Testis (tissue), 2 donors: ENCODE measurements at regions not wholly inside any gene's neighbourhood (a gene's known extent, or its start where the extent isn't known, plus 50 kb on each side); places are given as distances from the start of the nearest gene placed in this dataset.

Source experiments
- DNase-seq: peaks from one replicate; pipeline ENCODE4 v3.0.0-alpha.2; 2019
- H3K27ac ChIP-seq, 2 donors: fragments of 200-600 bp; sonication (generic); one replicate each; pipeline ENCODE4 v1.5.1; 2019
- H3K27me3 ChIP-seq: fragments of 200-600 bp; sonication (generic); one replicate; pipeline ENCODE4 v1.5.1; 2019
- H3K36me3 ChIP-seq: fragments of 200-600 bp; sonication (generic); one replicate; pipeline ENCODE4 v1.5.1; 2017; ENCODE audit warnings: low read depth; ENCODE audit errors: missing control alignments
- H3K4me1 ChIP-seq: fragments of 200-600 bp; sonication (generic); one replicate; pipeline ENCODE4 v1.5.1; 2019
- H3K4me3 ChIP-seq, 2 donors: fragments of 200-600 bp; sonication (generic); one replicate each; pipeline ENCODE4 v1.5.1; 2017 to 2019
- H3K9me3 ChIP-seq: fragments of 200-600 bp; sonication (generic); one replicate; pipeline ENCODE4 v1.5.1; 2017
- POLR2A ChIP-seq: fragments of 450-650 bp; IDR thresholded peaks from one replicate; pipeline ENCODE4 v1.6.1; 2017; ENCODE audit warnings: antibody characterized with exemption, mild to moderate bottlenecking, moderate library complexity
- WGBS, 2 donors: methylation state at CpG; one replicate each; pipeline ENCODE4 v1.1.5; 2018; 5-methylcytosine and 5-hydroxymethylcytosine counted together
- intact Hi-C: fragments of 100-400 bp; cut with DNase I; formaldehyde crosslinking; loops from one replicate; pipeline ENCODE4 v1.15.1; 2023; ENCODE audit warnings: low total_unique reads
- TF ChIP-seq, protein P1 (sequence below), 3 experiments: fragments of 450-650 bp in 2 of 3; fragments of 200-600 bp in 1 of 3; sonication (generic) in 1 of 3; IDR thresholded peaks; one replicate each; pipeline ENCODE4 v1.5.1; 2016 to 2019; ENCODE audit warnings: antibody characterized with exemption in 3 of 3, mild to moderate bottlenecking in 2 of 3, moderate library complexity in 1 of 3

- no peak for DNase-seq
- WGBS, 2 donors, result 86 to 87% methylated on average over 10 of the region's 10 CpGs
- Histone ChIP-seq H3K4me3 (no peak overlapping the region), H3K4me1 (no peaks in the 10 kb centered on the region), H3K9me3 (no peaks in the 10 kb centered on the region), H3K27me3 (no peaks in the 10 kb centered on the region), H3K36me3 (no peaks in the 10 kb centered on the region), H3K27ac (no peak overlapping the region)
- intact Hi-C loops, result no loop called here
- TF ChIP-seq, protein P1, sequence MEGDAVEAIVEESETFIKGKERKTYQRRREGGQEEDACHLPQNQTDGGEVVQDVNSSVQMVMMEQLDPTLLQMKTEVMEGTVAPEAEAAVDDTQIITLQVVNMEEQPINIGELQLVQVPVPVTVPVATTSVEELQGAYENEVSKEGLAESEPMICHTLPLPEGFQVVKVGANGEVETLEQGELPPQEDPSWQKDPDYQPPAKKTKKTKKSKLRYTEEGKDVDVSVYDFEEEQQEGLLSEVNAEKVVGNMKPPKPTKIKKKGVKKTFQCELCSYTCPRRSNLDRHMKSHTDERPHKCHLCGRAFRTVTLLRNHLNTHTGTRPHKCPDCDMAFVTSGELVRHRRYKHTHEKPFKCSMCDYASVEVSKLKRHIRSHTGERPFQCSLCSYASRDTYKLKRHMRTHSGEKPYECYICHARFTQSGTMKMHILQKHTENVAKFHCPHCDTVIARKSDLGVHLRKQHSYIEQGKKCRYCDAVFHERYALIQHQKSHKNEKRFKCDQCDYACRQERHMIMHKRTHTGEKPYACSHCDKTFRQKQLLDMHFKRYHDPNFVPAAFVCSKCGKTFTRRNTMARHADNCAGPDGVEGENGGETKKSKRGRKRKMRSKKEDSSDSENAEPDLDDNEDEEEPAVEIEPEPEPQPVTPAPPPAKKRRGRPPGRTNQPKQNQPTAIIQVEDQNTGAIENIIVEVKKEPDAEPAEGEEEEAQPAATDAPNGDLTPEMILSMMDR (IDR thresholded peaks at IDR 0.05), result no peak
Observed at GRCh38 chr16:75908331-75909117, 182.2 kb upstream of the CPHXL start.

DNA sequence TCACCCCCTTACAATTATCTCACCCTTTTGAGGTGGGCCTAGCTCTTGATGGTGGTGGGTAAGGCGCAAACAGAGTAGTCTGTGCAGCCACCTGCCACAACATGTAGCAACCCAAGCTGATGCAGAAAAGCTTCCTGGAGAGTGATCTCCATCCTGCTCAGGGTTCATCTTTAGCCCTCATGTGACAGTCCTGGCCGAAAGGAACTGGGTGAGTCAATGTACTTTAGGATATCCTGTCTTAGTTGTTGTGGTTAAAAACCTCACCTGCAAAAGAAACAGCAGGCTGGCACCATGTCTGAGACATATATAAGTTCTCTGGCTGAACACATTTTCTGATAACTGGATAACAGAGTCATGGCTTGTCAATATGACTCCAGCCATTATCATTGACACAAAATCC is 183.5 kb upstream of the CPHXL start:
- H3K27me3 ChIP-seq, result no peaks in the 10 kb centered on the region
- no peak for DNase-seq
- no peaks in the 10 kb centered on the region for H3K36me3 ChIP-seq
- H3K27ac ChIP-seq, result no peak overlapping the region
- H3K4me1 ChIP-seq, result no peaks in the 10 kb centered on the region
- no peaks in the 10 kb centered on the region for H3K9me3 ChIP-seq
- intact Hi-C loops, result no loop called here
- H3K4me3 ChIP-seq, result no peak overlapping the region
- WGBS, 2 donors, result 85 to 94% methylated on average over 2 of the region's 2 CpGs
- TF ChIP-seq, protein P1 (IDR thresholded peaks at IDR 0.05), result no peak
- no peak for TF ChIP-seq POLR2A

DNA sequence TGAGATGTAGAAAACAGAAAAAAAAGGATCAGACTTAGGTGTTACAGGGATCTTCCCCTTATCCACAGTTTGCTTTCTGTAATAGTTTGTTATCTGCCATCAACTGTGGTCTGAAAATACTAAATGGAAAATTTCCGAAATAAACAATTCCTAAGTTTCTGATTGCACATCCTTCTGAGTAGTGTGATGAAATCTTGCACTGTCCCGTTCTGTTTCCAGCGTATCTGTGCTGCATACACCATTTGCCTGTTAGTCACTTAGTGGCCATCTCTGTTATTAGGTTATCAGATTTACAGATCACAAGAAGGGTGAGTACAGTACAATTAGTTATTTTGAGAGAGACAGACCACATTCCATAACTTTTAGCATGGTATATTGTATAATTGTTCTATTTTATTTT is 185.6 kb upstream of the CPHXL start:
- no peak overlapping the region for H3K4me3 ChIP-seq
- H3K4me1 ChIP-seq, result no peaks in the 10 kb centered on the region
- no peaks in the 10 kb centered on the region for H3K9me3 ChIP-seq
- 75 to 78% methylated on average over 3 of the region's 3 CpGs for WGBS, 2 donors
- no peak for TF ChIP-seq POLR2A
- TF ChIP-seq, protein P1 (IDR thresholded peaks at IDR 0.05), result no peak
- no peak for DNase-seq
- H3K27me3 ChIP-seq, result no peaks in the 10 kb centered on the region
- no peaks in the 10 kb centered on the region for H3K36me3 ChIP-seq
- intact Hi-C loops, result no loop called here
- no peak overlapping the region for H3K27ac ChIP-seq

- Histone ChIP-seq H3K36me3 (no peaks in the 10 kb centered on the region), H3K27me3 (no peaks in the 10 kb centered on the region), H3K4me1 (no peaks in the 10 kb centered on the region), H3K4me3 (no peak overlapping the region), H3K9me3 (no peaks in the 10 kb centered on the region), H3K27ac (no peak overlapping the region)
- intact Hi-C loops, result no loop called here
- DNase-seq, result no peak
- no peak for TF ChIP-seq POLR2A
- TF ChIP-seq, protein P1 (IDR thresholded peaks at IDR 0.05), result no peak
- 32 to 41% methylated on average over 1 of the region's 1 CpG for WGBS, 2 donors
Observed at GRCh38 chr16:75913958-75914357, 187.7 kb upstream of the CPHXL start.

DNA sequence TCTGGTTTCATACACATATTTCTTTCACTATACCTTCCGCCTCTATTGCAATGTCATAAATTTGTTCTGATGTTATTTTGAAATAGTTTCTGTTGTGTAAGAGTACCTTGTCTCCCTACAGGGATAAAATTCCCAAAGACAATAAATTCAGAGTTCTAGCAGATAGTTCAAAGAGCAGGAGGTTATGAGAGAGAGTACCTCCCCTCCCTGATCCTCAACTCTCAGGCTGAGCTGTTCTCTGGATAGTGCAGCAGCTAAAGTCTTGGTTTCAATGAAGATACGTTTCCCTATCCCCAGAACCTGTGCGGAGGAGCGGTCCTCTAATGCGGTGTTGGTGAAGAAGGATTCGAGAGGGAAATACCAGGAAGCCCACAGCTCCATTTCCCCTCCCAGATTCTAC is 190.2 kb upstream of the CPHXL start:
- no peak for DNase-seq
- H3K36me3 ChIP-seq, result no peaks in the 10 kb centered on the region
- H3K9me3 ChIP-seq, result no peaks in the 10 kb centered on the region
- no peak for TF ChIP-seq POLR2A
- TF ChIP-seq, protein P1 (IDR thresholded peaks at IDR 0.05), result no peak
- no peaks in the 10 kb centered on the region for H3K4me1 ChIP-seq
- intact Hi-C loops, result no loop called here
- no peak overlapping the region for H3K4me3 ChIP-seq
- 58 to 72% methylated on average over 6 of the region's 6 CpGs for WGBS, 2 donors
- H3K27ac ChIP-seq, result no peak overlapping the region
- no peaks in the 10 kb centered on the region for H3K27me3 ChIP-seq
